ENCODE measurements at regions not wholly inside any gene's neighbourhood (a gene's known extent, or its start where the extent isn't known, plus 50 kb on each side); places are given as distances from the start of the nearest gene placed in this dataset.
A peak's percentile ranks its signal among the peaks of the same experiment; 100 is the strongest.
"Not testable (repeated sequence)": the region's sequence is repeated elsewhere in the genome, so short reads cannot be mapped to it uniquely, and the experiment has no call there.

DNA sequence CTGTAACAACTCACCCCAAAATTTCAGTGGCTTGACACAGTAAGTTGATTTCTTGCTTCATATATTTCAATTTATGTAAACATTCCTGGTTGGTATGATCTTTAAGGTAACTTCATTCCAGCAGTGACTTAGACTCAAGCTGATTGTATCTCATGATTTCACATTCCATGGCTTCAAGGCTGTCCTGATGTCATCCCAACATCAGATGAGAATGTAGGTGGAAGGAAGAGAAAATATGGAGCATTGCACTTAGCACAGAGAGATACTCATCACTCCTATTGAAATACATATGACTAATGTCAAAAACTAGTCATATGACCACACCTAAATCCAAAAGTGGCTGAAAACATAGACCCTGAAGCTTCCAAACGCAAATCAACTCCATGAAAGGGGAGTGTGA, 793.8 kb downstream of the TBL1XR1 start:
- no peak for DNase-seq

DNA sequence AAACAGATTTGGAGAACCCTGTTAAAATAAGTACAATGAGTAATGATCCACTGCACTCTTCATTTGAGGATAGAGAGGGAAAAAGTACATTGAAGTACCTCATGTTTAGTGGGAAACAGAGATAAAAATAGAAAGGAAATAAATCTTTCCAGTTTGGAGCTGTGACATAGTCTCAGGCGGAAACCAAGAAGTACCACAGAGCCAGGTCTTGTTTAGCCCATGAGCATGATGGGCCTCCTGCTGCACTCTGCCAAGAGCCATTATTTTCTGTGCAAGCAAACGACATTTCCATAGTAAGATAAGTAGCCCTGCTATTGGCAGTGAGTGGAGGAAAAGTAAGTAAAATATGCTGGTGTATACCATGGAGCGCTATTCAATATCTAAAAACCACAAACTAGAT, 796.1 kb downstream of the TBL1XR1 start:
- no peak for DNase-seq

DNA sequence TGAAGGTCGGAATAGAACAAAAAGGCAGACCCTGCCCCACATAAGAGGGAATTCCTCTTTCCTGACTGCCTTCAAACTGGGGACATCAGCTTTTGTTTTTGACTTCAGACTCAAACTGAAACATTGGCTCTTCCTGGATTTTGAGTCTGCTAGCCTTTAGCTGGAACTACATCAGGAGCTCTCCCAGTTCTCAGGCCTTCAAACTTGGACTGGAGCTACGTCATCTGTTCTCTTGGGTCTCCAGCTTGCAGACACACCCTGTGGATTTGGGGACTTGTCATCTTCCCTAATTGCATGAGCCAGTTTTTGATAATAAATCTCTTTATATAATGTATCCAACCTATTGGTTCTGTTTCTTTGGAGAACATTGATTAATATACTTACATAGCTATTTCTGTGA, 798.1 kb downstream of the TBL1XR1 start:
- DNase-seq, result no peak

DNA sequence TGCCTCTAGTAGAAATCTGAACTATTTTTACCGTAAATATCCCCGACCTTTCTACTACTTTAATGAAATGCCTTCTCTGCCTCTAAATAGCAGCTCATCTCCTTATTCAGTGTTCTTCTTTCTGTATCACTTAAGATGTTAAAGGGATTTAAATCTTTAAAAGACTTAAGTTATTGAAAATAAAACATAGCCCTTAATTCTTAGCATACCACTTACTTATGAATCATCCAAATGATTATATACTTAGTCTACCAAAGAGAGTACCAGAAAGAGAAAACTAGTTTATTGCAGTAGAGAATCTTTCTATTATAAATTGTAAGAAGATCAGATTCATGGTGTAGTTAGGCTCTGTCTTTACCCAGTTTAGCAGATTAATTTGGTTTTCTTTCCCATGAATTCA, 802.0 kb downstream of the TBL1XR1 start:
- no peak for DNase-seq

DNA sequence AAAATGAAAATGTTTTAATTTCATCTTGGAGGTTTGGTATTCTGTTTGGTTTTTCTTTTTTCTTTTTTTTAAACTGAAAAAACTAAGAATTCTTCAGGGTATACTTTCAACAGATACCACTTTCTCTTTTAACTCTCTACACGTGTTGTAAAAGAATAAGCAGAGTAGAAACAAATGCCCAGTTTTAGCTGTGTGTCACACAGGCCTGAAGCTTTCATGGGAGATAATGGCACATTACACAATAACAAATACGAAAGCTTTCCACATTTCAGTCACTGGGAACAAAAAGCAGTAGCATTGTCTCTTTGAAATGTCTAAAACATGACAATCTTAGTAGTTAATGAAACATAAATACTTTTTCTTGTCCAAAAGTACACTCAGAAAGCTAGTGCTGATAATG, 818.5 kb downstream of the TBL1XR1 start:
- no peak for DNase-seq

DNA sequence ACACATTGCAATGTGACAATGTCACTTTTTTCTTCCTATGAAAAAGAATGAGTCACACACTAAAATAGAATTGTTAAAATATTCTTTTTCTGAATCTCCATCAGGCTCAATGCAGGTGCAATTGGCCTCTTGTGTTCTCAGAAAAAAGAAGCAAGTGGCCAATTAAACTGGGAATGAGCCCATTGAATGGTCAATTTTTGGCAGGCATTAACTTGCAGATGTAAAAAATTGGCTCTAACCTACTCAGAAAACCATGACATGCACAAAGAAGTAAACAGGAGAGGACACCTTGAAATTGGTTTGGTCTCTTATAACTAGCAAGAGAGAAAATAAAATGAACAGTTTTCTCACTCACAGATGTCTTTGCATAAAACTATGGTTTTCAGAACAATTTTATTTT, 820.8 kb downstream of the TBL1XR1 start:
- DNase-seq, result peak; percentile 83

DNA sequence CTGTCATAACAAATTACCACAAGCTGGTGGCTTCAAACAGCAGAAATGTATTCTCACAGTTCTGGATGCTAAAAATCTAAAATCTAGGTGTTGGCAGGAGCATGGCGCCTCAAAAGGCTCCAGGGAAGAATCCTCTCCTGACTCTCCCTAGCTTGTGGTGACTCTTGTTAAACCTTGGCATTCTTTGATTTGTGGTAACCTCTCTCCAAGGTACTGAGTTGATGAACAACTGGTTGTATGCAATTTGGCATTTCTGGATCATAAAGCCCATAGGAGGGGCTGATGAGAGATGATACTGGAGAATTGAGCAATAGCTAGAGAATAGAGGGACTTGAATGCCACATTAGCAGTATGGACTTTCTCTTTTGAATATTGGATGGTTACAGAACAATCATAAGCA, 821.8 kb downstream of the TBL1XR1 start:
- no peak for DNase-seq

DNA sequence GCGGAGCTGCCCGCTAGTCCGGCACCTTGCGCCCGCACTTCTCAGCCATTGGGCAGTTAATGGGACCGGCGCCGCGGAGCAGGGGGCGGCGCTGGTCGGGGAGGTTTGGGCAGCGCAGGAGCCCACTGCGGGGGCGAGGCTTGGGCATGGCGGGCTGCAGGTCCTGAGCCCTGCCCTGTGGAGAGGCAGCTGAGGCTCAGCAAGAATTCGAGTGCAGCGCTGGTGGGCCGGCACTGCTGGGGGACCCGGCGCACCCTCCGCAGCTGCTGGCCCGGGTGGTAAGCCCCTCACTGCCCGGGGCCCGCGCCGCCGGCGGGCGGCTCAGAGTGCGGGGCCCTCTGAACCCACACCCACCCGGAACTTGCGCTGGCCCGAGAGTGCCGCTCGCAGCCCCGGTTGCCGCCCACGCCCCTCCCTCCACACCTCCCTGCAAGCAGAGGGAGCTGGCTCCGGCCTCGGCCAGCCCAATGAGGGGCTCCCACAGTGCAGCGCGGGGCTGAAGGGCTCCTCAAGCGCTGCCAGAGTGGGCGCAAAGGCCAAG, 835.0 kb downstream of the TBL1XR1 start:
- DNase-seq, result no peak

DNA sequence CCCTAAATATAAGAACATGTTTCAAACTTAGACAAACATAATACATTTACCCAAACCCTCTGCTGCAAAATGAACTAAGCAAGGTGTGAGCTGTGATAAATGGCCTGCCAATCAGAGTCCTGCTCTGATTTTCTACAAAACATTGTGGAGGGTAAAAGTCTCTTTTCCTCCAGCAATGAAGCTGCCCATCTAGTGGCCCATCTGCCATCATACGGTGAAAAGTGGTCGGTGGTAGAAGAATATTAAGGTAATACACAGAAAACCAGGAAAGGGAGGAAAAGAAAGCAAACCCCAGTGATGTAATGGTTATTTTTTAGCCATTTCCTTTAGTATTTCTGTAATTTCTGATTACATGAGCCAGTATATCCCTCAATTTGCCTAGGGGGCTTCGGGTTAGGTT, 838.1 kb downstream of the TBL1XR1 start:
- no peak for DNase-seq

DNA sequence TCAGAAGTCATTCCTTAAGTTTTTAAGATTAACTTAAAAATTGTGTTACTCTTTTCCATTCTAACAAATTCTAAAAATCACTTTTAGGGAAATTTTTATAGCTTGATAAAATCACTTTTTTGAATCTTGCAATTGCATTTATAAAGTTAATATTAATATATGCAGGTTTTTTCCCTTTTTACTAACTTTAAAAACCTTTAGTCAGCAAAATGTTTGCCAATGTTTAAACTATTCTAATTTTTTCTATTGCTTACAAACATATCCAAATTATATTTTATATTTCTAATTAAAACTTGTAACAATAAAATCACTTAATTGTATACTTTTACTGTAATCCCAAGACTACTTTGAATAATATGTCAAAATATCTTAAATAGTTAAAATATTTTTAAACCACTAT, 839.4 kb downstream of the TBL1XR1 start:
- no peak for DNase-seq

DNA sequence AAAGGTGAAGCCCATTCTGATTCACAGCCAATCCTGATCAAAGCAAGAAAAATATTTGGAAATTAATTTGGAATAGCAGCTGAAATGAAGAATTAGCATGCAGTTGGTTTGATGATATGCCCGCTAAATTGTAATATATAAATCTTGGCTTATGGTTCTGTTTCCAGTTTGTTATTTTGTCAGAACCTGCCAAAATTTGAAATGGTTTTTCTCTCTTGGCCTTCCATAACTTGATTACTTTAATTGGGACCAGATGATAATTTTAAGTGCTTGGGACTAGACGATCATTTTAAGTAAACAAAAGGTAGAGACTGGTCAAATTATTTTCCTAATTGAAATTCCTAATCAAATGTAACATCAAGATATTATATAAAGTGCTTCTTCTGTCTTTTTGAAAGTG, 842.4 kb downstream of the TBL1XR1 start:
- no peak for DNase-seq

DNA sequence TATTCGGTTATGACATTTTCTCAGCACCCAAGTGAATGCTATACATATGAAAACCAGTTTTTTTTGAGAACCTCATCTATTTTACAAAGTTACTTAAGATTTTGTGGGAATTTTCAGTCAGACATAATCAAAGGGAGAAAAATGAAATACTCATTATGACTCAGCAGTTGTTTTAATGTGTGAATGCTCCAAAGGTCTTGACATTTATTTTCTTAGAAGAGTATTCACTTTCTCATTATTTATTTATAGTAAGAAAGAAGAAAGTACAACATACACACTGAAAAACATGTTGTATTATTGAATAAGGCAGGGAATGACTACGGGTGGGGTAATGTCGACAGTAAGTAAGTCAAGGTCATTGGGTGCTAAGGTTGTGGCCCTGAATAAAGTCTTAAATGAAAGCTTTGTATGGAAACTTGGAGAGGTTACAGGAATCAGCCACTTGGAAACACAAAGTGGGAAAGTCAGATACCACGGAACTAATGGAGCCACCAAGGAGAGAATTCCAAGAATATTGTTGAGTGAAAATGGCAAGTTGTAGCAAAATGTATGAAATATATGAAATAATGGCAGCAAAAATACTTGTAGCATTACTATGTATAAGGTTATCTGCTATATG, 844.5 kb downstream of the TBL1XR1 start:
- DNase-seq, result no peak

DNA sequence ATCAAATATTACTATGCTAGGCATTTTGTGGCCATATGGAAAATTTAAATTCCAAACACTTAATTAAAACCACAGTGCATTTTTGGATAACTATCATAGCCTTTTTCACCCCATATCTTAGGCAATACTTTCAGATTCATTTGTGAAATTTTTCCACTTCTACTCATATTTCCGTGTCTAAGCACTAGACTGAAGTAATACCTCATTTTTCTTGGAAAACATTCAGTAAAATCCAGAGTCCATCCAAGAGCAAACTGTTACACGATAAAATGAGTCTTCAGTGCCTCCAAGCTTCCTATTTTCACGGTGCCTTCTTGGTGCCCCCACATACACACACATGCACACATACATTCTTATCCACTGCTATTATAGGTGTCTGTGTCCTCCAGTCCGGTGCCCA, 845.9 kb downstream of the TBL1XR1 start:
- no peak for DNase-seq

DNA sequence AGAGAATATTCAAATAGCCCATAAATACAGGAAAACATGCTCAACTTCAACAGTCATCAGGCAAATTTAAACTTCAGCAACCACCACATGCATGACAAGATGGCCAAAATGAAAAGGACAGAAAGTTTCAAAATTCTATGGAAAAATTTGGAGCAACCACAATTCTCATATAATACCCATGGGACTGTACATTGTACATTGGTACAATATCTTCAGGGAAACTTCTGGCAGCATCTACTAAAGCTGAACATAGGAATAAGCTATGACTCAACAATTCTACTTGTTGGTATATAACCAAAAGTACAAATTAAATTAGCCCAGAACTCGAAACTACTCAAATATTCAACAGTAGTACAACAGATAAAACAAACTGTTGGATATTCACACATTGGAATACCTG, 847.6 kb downstream of the TBL1XR1 start:
- no peak for DNase-seq

DNA sequence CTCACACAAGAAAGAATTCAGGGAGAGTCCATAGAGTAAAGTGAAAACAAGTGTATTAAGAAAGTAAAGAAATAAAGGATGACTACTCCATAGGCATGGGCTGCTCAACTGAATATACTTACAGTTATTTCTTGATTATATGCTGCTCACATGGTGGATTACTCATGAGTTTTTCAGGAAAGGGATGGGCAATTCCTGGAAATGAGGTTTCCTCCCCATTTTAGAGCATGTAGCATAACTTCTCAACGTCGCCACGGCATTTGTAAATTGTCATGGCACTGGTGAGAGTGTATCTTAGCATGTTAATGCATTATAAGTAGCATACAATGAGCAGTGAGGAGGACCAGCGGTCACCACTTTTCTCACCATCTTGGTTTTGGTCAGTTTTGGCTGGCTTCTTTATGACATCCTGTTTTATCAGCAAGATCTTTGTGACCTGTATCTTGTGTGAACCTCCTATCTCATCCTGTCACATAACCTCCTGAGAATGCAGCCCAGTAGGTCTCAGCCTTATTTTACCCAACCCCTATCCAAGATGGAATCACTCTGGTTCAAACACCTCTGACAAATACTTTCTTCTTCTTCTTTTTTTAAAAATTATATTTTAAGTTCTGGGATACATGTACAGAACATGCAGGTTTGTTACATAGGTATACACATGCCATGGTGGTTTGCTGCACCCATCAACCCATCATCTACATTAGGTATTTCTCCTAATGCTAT, 849.7 kb downstream of the TBL1XR1 start:
- DNase-seq, result no peak

DNA sequence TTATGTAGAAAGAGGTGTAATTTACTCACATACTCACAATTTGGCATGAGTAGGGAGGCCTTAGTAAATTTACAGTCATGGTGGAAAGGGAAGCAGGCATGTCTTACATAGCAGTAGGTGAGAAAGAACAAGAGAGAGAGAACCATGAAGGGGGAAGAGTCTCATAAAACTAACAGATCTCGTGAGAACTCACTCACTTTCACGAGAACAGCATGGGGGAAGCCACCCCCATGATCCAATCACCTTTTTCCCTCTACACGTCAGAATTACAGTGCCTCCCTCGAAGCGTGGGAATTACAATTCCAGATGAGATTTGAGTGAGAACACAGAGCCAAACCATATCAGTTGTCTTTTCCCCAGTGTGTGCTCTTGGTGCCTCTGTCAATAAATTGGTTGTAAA, 855.3 kb downstream of the TBL1XR1 start:
- DNase-seq, result no peak

DNA sequence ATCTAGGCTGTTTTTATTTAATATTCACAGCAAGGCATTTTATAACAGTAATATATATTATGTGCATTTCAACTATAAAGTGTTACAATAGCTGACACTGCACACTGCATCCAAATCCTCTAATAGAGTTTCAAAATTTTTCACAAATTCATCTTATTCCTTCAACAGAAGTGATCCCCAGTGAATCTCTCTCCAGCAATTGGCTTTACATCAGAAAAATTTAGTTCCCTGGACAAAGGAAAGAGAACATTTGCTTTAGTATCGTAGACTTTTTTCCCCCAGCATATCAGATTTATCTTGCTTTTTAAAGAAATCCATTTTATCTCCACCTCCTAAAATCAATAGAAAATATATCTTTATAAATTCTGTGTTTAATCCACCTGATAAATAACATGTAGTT, 868.6 kb downstream of the TBL1XR1 start:
- no peak for DNase-seq

DNA sequence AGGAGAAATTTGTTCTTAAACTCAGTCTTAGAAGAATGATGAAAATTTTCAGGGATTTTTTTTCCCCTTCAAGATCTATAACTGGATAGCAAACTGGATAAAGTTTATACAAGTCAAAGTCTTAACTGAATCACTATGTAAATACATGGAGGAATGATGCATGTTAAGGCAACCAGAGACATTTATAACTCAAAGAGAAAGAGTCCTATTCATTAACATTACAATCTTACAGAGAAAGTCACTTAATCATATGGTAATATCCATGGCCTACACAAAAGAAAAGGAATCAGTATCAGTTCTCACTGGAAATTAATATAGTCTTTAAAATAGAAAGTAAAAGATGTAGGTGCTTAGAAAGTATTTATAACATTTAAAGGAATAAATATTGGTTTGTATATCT, 869.1 kb downstream of the TBL1XR1 start:
- no peak for DNase-seq

DNA sequence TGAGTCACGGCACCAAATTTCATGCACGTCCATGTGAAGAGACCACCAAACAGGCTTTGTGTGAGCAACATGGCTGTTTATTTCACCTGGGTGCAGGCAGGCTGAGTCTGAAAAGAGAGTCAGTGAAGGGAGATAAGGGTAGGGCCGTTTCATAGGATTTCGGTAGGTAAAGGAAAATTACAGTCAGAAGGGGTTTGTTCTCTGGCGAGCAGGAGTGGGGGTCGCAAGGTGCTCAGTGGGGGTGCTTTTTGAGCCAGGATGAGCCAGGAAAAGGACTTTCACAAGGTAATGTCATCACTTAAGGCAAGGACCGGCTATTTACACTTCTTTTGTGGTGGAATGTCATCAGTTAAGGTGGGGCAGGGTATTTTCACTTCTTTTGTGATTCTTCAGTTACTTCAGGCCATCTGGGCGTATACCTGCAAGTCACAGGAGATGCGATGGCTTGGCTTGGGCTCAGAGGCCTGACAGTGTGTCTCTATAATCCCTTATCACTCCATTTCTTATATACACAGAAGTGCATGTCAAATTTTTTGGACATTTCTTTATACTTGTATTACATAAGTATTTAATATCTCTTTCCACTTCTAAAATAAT, 870.3 kb downstream of the TBL1XR1 start:
- not testable (repeated sequence) for DNase-seq

DNA sequence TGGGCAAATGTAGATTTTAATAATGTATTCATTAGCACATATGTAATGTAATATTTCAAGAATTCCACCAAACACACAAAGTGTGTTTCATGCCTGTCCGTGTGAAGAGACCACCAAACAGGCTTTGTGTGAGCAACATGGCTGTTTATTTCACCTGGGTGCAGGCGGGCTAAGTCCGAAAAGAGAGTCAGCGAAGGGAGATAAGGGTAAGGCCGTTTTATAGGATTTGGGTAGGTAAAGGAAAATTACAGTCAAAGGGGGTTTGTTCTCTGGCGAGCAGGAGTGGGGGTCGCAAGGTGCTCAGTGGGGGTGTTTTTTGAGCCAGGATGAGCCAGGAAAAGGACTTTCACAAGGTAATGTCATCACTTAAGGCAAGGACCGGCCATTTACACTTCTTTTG, 875.8 kb downstream of the TBL1XR1 start:
- DNase-seq, result not testable (repeated sequence)

DNA sequence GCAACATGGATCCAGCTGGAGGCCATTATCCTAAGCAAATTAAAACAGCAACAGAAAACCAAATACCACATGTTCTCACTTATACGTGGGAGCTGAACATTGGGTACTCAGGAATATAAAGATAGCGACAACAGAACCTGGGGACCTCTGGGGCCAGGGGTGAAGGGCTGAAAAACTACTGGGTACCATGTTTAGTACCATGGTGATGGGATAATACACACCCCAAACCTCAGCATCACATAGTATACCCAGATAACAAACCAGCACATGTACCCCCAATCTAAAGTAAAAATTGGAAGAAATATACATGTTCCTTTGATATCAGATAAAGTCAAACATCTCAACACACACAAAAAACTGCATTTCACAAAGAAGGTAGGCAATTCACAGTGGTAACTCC, 876.2 kb downstream of the TBL1XR1 start:
- no peak for DNase-seq

DNA sequence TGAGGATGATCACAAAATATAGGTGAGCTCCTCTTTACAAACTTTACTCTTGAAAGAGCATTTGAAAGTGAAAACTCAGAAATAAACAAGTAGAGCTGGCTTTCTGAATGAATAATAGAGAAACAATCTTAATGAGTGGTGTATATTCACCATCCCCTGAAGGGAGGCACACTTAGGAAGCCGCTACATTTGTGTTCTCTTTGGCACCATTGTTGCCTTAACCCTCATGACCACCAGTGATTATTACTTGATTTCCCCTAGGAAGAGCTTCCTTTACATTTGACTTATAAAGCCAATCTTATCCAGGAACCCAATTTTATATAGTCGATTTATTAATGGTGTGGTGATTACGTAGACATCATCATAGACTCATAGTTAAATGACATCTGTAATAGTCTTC, 883.9 kb downstream of the TBL1XR1 start:
- DNase-seq, result no peak

DNA sequence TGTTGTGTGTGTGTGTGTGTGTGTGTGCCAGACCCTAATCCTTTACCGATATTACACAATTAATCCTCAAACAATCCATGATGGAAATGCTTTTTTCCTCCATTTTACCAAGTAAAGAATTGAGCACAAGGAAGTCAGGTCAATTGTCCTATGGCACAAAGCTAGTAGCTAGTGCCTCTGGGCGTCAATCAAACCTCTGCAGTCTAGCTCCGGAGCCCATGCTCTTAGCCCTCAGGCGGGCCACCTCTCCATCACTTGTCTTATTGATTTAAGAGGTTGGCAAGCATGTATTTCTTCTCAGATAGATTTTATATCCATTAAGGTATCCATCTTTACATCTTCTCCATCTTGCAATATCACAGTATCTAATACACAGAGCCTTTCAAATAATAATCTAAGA, 886.6 kb downstream of the TBL1XR1 start:
- DNase-seq, result no peak

DNA sequence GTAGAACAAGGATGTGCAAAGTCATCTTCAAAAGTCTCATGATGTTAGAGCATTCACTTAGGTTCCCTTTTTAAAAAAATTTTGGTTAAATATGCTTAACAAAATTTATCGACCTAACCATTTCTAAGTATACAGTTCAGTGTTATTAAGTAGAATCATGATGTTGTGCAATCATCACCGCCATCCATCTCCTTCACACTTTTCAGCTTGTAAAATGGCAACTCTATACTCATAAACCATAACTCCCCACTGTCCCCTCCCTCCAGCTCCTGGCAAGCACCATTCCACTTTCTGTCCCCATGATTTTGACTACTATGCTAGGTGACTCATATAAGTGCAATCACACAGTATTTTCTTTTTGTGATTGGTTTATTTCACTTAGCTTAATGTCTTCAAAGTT, 895.0 kb downstream of the TBL1XR1 start:
- DNase-seq, result no peak
